Thyroid gland (tissue), 4 donors: ENCODE measurements at regions not wholly inside any gene's neighbourhood (a gene's known extent, or its start where the extent isn't known, plus 50 kb on each side); places are given as distances from the start of the nearest gene placed in this dataset.

Experiments used
- DNase-seq, 2 donors: peaks; one replicate each; pipeline ENCODE4 v3.0.0-alpha.2; 2019
- H3K27ac ChIP-seq, 3 donors: fragments of 200-600 bp; sonication (generic); 1 replicate in 2 of 3; 2 replicates in 1 of 3; pipeline ENCODE4 v1.5.1; 2016 to 2019; ENCODE audit warnings: mild to moderate bottlenecking in 1 of 3, moderate library complexity in 1 of 3
- H3K27me3 ChIP-seq: fragments of 200-600 bp; sonication (generic); one replicate; pipeline ENCODE4 v1.5.1; 2019
- H3K36me3 ChIP-seq, 2 donors: fragments of 200-600 bp; sonication (generic); one replicate each; pipeline ENCODE4 v1.5.1; 2016 to 2019
- H3K4me1 ChIP-seq, 2 donors: fragments of 200-600 bp; sonication (generic); one replicate each; pipeline ENCODE4 v1.5.1; 2017 to 2019
- H3K4me3 ChIP-seq, 3 donors: fragments of 200-600 bp; sonication (generic); replicated peaks in 1 of 3; 1 replicate in 2 of 3; 2 replicates in 1 of 3; pipeline ENCODE4 v1.5.1; 2016; ENCODE audit warnings: mild to moderate bottlenecking in 1 of 3
- H3K9me3 ChIP-seq: fragments of 200-600 bp; sonication (generic); one replicate; pipeline ENCODE4 v1.5.1; 2017
- POLR2A ChIP-seq, 2 donors: fragments of 450-650 bp; IDR thresholded peaks; one replicate each; pipeline ENCODE4 v1.6.1; 2017; ENCODE audit warnings: antibody characterized with exemption in 2 of 2, mild to moderate bottlenecking in 2 of 2, moderate library complexity in 1 of 2
- WGBS, 2 donors: methylation state at CpG; one replicate each; pipeline ENCODE4 v1.1.5; 2017; 5-methylcytosine and 5-hydroxymethylcytosine counted together
- intact Hi-C: fragments of 100-400 bp; cut with DNase I; formaldehyde crosslinking; loops from one replicate; pipeline ENCODE4 v1.15.1; 2023
- TF ChIP-seq, protein P1 (sequence below), 6 experiments: fragments of 200-600 bp in 3 of 6; fragments of 450-650 bp in 3 of 6; sonication (generic) in 3 of 6; IDR thresholded peaks; one replicate each; pipeline ENCODE4 v1.5.1; 2016 to 2019; ENCODE audit warnings: antibody characterized with exemption in 6 of 6, mild to moderate bottlenecking in 2 of 6, inconsistent platforms in 1 of 6, moderate library complexity in 1 of 6

DNA sequence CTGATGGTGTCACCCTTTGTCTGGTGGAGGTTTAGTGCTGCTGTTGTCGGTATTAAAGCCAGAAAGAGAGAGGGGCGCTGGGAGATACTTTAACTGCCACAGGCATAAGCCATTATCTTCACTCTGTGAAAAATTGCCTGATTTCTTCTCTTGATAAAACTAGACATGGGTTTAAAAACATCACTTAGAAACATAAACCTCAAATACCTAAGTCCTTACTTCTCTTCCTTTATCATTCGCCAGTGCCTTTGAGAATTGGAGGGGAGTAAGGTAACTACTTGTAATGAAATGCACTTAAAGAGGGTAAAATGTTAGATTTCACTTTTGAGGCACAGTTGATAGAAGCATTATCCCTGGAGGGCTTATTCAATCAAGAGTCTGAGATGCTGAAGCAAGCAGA lies 434.5 kb downstream of the OLFM4 start:
- 80 to 84% methylated on average over 3 of the region's 3 CpGs for WGBS, 2 donors
- DNase-seq = no peak

DNA sequence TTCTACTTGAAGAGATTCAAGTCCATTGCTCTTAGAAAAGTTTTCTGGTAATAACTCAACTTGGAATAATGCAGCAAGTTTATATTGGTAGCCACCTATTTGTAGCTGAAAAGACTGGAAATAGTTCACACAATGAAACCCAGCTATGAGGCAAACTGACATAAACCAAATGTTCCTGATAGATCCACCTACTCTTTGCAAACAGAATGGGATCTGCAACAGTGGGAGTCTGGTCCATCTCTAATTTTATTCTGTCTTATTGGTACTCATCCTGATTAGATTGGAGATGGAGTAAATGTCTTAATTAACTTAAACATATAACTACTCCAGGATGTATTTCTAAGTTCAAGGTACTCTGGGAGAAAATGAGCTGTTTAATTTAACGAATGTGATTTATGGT lies 438.0 kb downstream of the OLFM4 start:
- Histone ChIP-seq H3K27me3 (no peaks in the 10 kb centered on the region), H3K27ac (no peak overlapping the region), H3K36me3 (no peaks in the 10 kb centered on the region), H3K4me3 (no peak overlapping the region), H3K9me3 (no peaks in the 10 kb centered on the region), H3K4me1 (no peaks in the 10 kb centered on the region)
- DNase-seq = no peak
- TF ChIP-seq, protein P1, sequence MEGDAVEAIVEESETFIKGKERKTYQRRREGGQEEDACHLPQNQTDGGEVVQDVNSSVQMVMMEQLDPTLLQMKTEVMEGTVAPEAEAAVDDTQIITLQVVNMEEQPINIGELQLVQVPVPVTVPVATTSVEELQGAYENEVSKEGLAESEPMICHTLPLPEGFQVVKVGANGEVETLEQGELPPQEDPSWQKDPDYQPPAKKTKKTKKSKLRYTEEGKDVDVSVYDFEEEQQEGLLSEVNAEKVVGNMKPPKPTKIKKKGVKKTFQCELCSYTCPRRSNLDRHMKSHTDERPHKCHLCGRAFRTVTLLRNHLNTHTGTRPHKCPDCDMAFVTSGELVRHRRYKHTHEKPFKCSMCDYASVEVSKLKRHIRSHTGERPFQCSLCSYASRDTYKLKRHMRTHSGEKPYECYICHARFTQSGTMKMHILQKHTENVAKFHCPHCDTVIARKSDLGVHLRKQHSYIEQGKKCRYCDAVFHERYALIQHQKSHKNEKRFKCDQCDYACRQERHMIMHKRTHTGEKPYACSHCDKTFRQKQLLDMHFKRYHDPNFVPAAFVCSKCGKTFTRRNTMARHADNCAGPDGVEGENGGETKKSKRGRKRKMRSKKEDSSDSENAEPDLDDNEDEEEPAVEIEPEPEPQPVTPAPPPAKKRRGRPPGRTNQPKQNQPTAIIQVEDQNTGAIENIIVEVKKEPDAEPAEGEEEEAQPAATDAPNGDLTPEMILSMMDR (IDR thresholded peaks at IDR 0.05) = no peak
- TF ChIP-seq POLR2A (IDR thresholded peaks at IDR 0.05) = no peak
- intact Hi-C loops = no loop called here
- WGBS, 2 donors = 95 to 98% methylated on average over 1 of the region's 1 CpG

More for the DNA sequence above, 434.5 kb downstream of the OLFM4 start:
- Histone ChIP-seq H3K4me3 (no peak overlapping the region), H3K9me3 (no peaks in the 10 kb centered on the region), H3K36me3 (no peaks in the 10 kb centered on the region), H3K27ac (no peak overlapping the region), H3K27me3 (no peaks in the 10 kb centered on the region), H3K4me1 (no peaks in the 10 kb centered on the region)
- intact Hi-C loops = no loop called here
- TF ChIP-seq POLR2A (IDR thresholded peaks at IDR 0.05) = no peak
- TF ChIP-seq, protein P1 (IDR thresholded peaks at IDR 0.05) = no peak

DNA sequence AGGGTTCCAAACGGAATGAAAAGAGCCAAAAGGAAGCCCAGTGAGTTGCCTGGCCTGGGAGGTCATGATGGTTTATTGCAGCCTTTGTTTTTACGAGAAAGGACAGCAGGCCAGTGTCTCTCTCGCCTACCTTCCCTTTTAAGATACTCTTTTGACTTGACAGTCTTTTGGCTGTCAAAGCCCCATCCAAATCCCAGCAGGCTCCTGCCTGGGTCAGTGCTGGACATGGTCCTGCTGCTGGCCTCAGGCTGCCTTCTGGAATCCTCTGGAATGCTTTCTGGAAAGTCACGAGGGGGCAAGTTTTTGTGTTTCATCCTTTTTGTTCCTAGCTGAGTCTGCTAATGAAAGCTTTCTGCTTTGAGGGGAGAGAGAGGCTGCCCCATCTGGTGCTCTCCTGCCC lies 444.8 kb downstream of the OLFM4 start:
- Histone ChIP-seq H3K27ac (no peak overlapping the region), H3K4me1 (no peaks in the 10 kb centered on the region), H3K4me3 (no peak overlapping the region), H3K9me3 (no peaks in the 10 kb centered on the region), H3K36me3 (no peaks in the 10 kb centered on the region), H3K27me3 (no peaks in the 10 kb centered on the region)
- intact Hi-C loops = no loop called here
- WGBS, 2 donors = 70 to 73% methylated on average over 4 of the region's 4 CpGs
- no peak for TF ChIP-seq POLR2A (IDR thresholded peaks at IDR 0.05)
- TF ChIP-seq, protein P1 (IDR thresholded peaks at IDR 0.05) = no peak
- DNase-seq = no peak

DNA sequence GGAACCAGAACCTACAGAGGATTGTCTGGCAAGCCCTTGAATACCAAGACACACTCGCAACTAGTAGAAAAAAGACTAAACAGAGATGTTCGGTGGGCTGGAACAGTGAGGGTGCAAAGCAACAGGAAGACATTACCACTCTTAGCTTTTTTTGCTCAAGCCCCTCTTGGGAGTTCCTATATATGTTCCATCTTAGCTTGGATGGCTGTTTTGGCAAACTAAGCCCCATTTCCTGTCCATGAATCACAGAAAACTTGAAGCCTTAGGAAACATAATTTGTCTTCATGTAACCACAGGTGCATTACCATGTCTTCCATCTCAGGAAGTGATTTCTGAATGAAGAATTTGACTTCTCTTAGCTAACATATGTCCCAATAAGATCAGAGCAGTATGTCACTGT lies 446.3 kb downstream of the OLFM4 start:
- no peaks in the 10 kb centered on the region for H3K9me3 ChIP-seq
- no peak overlapping the region for H3K27ac ChIP-seq
- 57 to 64% methylated on average over 2 of the region's 2 CpGs for WGBS, 2 donors
- TF ChIP-seq, protein P1 (IDR thresholded peaks at IDR 0.05) = no peak
- TF ChIP-seq POLR2A (IDR thresholded peaks at IDR 0.05) = no peak
- H3K4me3 ChIP-seq = no peak overlapping the region
- no peaks in the 10 kb centered on the region for H3K27me3 ChIP-seq
- no peaks in the 10 kb centered on the region for H3K4me1 ChIP-seq
- intact Hi-C loops = no loop called here
- no peak for DNase-seq
- H3K36me3 ChIP-seq = no peaks in the 10 kb centered on the region

DNA sequence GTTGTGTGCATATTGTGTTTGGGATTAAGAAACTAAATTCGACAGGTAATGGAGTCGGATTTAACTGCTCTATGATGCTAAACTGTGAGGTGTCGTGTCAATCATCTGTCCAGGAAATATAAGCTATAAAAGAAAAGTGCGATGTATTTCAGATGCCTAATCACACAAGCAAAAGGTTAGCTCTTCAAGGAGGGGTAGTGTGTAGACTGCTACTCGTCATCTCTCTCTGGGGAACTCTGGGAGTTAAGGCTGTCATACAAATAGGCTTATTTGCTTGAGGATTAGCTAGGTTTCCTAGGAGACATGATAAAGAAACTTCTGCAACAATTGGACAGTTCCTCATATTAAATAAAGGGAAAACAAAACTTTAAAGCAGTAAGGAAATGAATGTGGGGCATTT lies 462.1 kb downstream of the OLFM4 start:
- no peaks in the 10 kb centered on the region for H3K9me3 ChIP-seq
- H3K27ac ChIP-seq = no peak overlapping the region
- no peak for TF ChIP-seq POLR2A (IDR thresholded peaks at IDR 0.05)
- TF ChIP-seq, protein P1 (IDR thresholded peaks at IDR 0.05) = no peak
- H3K4me1 ChIP-seq = no peaks in the 10 kb centered on the region
- H3K36me3 ChIP-seq = no peaks in the 10 kb centered on the region
- H3K27me3 ChIP-seq = no peaks in the 10 kb centered on the region
- DNase-seq = no peak
- H3K4me3 ChIP-seq = no peak overlapping the region
- WGBS, 2 donors = 82 to 83% methylated on average over 5 of the region's 5 CpGs
- intact Hi-C loops = no loop called here
